Parathyroid adenoma (tissue), 2 donors: ENCODE measurements at regions not wholly inside any gene's neighbourhood (a gene's known extent, or its start where the extent isn't known, plus 50 kb on each side); places are given as distances from the start of the nearest gene placed in this dataset.

Experiments used
- H2AFZ ChIP-seq: fragments of 300-600 bp; sonication (generic); one replicate; pipeline ENCODE4 v1.7.0; 2017; ENCODE audit warnings: antibody characterized with exemption, mild to moderate bottlenecking
- H3K27ac ChIP-seq: fragments of 300-600 bp; sonication (generic); one replicate; pipeline ENCODE4 v1.7.0; 2017
- H3K27me3 ChIP-seq: fragments of 300-600 bp; sonication (generic); one replicate; pipeline ENCODE4 v1.7.0; 2017; ENCODE audit warnings: low read length; ENCODE audit not compliant: control insufficient read depth, insufficient read depth
- H3K36me3 ChIP-seq: fragments of 300-600 bp; sonication (generic); one replicate; pipeline ENCODE4 v1.7.0; 2017; ENCODE audit warnings: low read length; ENCODE audit not compliant: control insufficient read depth, insufficient read depth
- H3K4me1 ChIP-seq: fragments of 300-600 bp; sonication (generic); one replicate; pipeline ENCODE4 v1.7.0; 2017; ENCODE audit warnings: control low read depth
- H3K4me2 ChIP-seq: fragments of 300-600 bp; sonication (generic); one replicate; pipeline ENCODE4 v1.7.0; 2017; ENCODE audit warnings: low read length
- H3K4me3 ChIP-seq: fragments of 300-600 bp; sonication (generic); one replicate; pipeline ENCODE4 v1.7.0; 2017; ENCODE audit warnings: low read depth, low read length
- H3K79me2 ChIP-seq: fragments of 300-600 bp; sonication (generic); one replicate; pipeline ENCODE4 v1.7.0; 2017; ENCODE audit warnings: control low read depth
- H3K9ac ChIP-seq: fragments of 300-600 bp; sonication (generic); one replicate; pipeline ENCODE4 v1.7.0; 2017; ENCODE audit warnings: mild to moderate bottlenecking
- H3K9me3 ChIP-seq: fragments of 300-600 bp; sonication (generic); one replicate; pipeline ENCODE4 v1.7.0; 2017; ENCODE audit warnings: low read length; ENCODE audit not compliant: control insufficient read depth
- CTCF ChIP-seq: fragments of 300-600 bp; sonication (generic); IDR thresholded peaks from one replicate; pipeline ENCODE4 v1.7.0; 2017; ENCODE audit warnings: antibody characterized with exemption, mild to moderate bottlenecking
- donor health status: primary hyperparathyroidism.

- Histone ChIP-seq H3K79me2 (no peaks in the 10 kb centered on the region), H3K9ac (no peak overlapping the region), H2AFZ (no peak overlapping the region), H3K36me3 (no peaks in the 10 kb centered on the region), H3K27me3 (no peaks in the 10 kb centered on the region), H3K4me1 (no peaks in the 10 kb centered on the region), H3K27ac (no peak overlapping the region), H3K9me3 (no peaks in the 10 kb centered on the region), H3K4me3 (no peak overlapping the region), H3K4me2 (no peak overlapping the region)
- TF ChIP-seq CTCF: no peak
Observed at GRCh38 chr2:81835321-81836000, 1530.9 kb upstream of the LRRTM1 start.

GRCh38 chr2:81786811-81787210 lies 1482.3 kb upstream of the LRRTM1 start:
- no peak overlapping the region for H3K4me2 ChIP-seq
- no peaks in the 10 kb centered on the region for H3K9me3 ChIP-seq
- H3K27me3 ChIP-seq: no peaks in the 10 kb centered on the region
- no peaks in the 10 kb centered on the region for H3K4me1 ChIP-seq
- no peak overlapping the region for H2AFZ ChIP-seq
- no peak overlapping the region for H3K9ac ChIP-seq
- H3K27ac ChIP-seq: no peak overlapping the region
- H3K4me3 ChIP-seq: no peak overlapping the region
- H3K79me2 ChIP-seq: no peaks in the 10 kb centered on the region
- H3K36me3 ChIP-seq: no peaks in the 10 kb centered on the region
- no peak for TF ChIP-seq CTCF

GRCh38 chr2:81767187-81767912 lies 1462.8 kb upstream of the LRRTM1 start:
- H3K4me1 ChIP-seq: no peaks in the 10 kb centered on the region
- no peak overlapping the region for H3K9ac ChIP-seq
- H3K4me2 ChIP-seq: no peak overlapping the region
- no peaks in the 10 kb centered on the region for H3K36me3 ChIP-seq
- no peak overlapping the region for H2AFZ ChIP-seq
- no peak overlapping the region for H3K4me3 ChIP-seq
- H3K79me2 ChIP-seq: no peaks in the 10 kb centered on the region
- H3K27ac ChIP-seq: no peak overlapping the region
- TF ChIP-seq CTCF: no peak
- H3K27me3 ChIP-seq: no peaks in the 10 kb centered on the region
- H3K9me3 ChIP-seq: no peaks in the 10 kb centered on the region

GRCh38 chr2:81747481-81748070 lies 1443.0 kb upstream of the LRRTM1 start:
- no peaks in the 10 kb centered on the region for H3K79me2 ChIP-seq
- H3K27me3 ChIP-seq: no peaks in the 10 kb centered on the region
- TF ChIP-seq CTCF: no peak
- H3K9me3 ChIP-seq: no peaks in the 10 kb centered on the region
- H3K4me3 ChIP-seq: no peak overlapping the region
- H3K4me1 ChIP-seq: no peaks in the 10 kb centered on the region
- no peak overlapping the region for H3K27ac ChIP-seq
- no peak overlapping the region for H2AFZ ChIP-seq
- H3K4me2 ChIP-seq: no peak overlapping the region
- no peaks in the 10 kb centered on the region for H3K36me3 ChIP-seq
- no peak overlapping the region for H3K9ac ChIP-seq
